ENCODE measurements at regions not wholly inside any gene's neighbourhood (a gene's known extent, or its start where the extent isn't known, plus 50 kb on each side); places are given as distances from the start of the nearest gene placed in this dataset.

DNA sequence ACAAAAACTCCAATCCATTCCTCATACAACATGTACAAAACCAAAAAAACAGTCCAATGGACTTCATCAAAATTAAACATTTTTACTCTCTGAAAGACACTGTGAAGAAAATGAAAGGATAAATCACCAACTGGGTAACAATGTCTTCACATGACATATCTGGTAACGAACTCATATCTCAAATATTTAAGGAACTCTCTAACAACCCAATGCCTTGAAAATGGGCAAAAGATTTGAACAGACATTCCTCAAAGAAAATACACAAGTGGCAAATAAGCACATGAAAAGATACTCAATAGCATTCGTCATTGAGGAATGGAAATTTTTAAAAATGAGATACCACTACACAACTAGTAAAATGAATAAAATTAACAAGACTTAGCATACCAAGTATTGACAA lies 198.7 kb upstream of the RASSF8 start:
- Histone ChIP-seq H3K27me3 (ENCODE audit: control insufficient read depth, insufficient read depth, low read length) (no peaks in the 10 kb centered on the region), H3K4me1 (ENCODE audit: control insufficient read depth, low read depth, low read length) (peaks cover 3% of the 10 kb centered on the region), H3K9me3 (ENCODE audit: control insufficient read depth, low read depth, low read length) (no peaks in the 10 kb centered on the region), H3K4me3 (ENCODE audit: low read length) (no peak overlapping the region), H3K9ac (ENCODE audit: low read length) (no peak overlapping the region), H3K36me3 (ENCODE audit: control insufficient read depth, low read depth, low read length) (no peaks in the 10 kb centered on the region), H3K27ac (ENCODE audit: low read length) (no peak overlapping the region)

DNA sequence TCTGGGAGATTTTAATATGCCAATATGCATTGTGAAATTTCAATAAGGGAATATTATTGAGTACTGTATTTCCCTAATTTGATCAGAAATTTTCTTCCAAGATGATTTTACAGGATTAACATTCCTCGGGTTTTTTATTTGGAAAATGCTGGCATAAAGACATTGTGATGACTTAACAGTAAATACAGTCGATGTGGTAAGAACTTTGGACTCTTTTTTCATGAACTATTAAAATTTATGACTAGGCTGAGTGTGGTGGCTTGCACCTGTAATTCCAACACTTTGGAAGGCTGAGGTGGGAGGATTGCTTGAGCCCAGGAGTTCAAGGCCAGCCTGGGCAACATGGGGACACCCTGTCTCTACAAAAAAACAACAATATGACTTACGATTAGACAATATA lies 197.1 kb upstream of the RASSF8 start:
- no peak overlapping the region for H3K9ac ChIP-seq (ENCODE audit: low read length)
- H3K36me3 ChIP-seq (ENCODE audit: control insufficient read depth, low read depth, low read length), result no peaks in the 10 kb centered on the region
- no peak overlapping the region for H3K27ac ChIP-seq (ENCODE audit: low read length)
- H3K9me3 ChIP-seq (ENCODE audit: control insufficient read depth, low read depth, low read length), result no peaks in the 10 kb centered on the region
- no peak overlapping the region for H3K4me3 ChIP-seq (ENCODE audit: low read length)
- no peaks in the 10 kb centered on the region for H3K27me3 ChIP-seq (ENCODE audit: control insufficient read depth, insufficient read depth, low read length)
- no peaks in the 10 kb centered on the region for H3K4me1 ChIP-seq (ENCODE audit: control insufficient read depth, low read depth, low read length)

DNA sequence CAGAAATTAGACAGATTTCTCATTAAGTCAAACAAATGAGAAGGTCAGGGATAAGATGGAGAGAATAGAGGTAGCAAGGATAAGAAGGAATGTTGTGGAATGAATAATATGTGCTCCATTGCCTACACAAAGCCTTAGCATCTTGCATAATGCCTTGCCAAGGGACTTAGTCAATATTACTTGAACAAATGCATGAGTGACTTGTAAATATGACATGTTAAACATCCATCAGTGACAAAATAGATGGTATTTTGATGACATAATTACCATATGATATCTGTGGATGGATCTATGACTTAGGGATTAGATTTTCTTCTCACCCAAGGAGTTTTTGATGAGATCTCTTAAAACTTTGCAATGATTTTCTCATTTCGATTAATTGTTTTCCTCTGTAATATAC lies 194.1 kb upstream of the RASSF8 start:
- Histone ChIP-seq H3K9me3 (ENCODE audit: control insufficient read depth, low read depth, low read length) (no peaks in the 10 kb centered on the region), H3K27me3 (ENCODE audit: control insufficient read depth, insufficient read depth, low read length) (no peaks in the 10 kb centered on the region), H3K36me3 (ENCODE audit: control insufficient read depth, low read depth, low read length) (no peaks in the 10 kb centered on the region), H3K9ac (ENCODE audit: low read length) (no peak overlapping the region), H3K27ac (ENCODE audit: low read length) (no peak overlapping the region), H3K4me1 (ENCODE audit: control insufficient read depth, low read depth, low read length) (no peaks in the 10 kb centered on the region), H3K4me3 (ENCODE audit: low read length) (no peak overlapping the region)

DNA sequence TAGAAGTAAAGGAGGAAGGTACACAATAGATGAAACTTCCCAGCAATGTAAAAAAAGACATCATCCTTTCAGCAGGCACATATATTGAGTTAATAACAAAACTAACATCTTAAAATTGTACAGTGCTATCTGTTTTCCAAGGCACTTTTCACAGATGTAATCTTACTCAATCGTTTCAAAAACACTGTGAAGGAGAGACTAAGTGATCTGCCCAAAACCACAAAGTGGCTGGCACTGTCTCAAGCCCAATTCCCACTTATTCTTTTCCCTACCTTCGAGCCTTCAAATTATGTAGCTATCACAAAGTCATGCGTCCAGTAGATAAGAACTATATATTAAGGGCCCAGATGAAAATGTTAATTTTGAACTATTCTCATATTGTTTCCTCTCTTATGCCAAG lies 193.6 kb upstream of the RASSF8 start:
- Histone ChIP-seq H3K9me3 (ENCODE audit: control insufficient read depth, low read depth, low read length) (no peaks in the 10 kb centered on the region), H3K27me3 (ENCODE audit: control insufficient read depth, insufficient read depth, low read length) (no peaks in the 10 kb centered on the region), H3K27ac (ENCODE audit: low read length) (no peak overlapping the region), H3K9ac (ENCODE audit: low read length) (no peak overlapping the region), H3K4me3 (ENCODE audit: low read length) (no peak overlapping the region), H3K4me1 (ENCODE audit: control insufficient read depth, low read depth, low read length) (no peaks in the 10 kb centered on the region), H3K36me3 (ENCODE audit: control insufficient read depth, low read depth, low read length) (no peaks in the 10 kb centered on the region)

- H3K27ac ChIP-seq (ENCODE audit: low read length), result no peak overlapping the region
- H3K36me3 ChIP-seq (ENCODE audit: control insufficient read depth, low read depth, low read length), result no peaks in the 10 kb centered on the region
- H3K9me3 ChIP-seq (ENCODE audit: control insufficient read depth, low read depth, low read length), result no peaks in the 10 kb centered on the region
- H3K4me1 ChIP-seq (ENCODE audit: control insufficient read depth, low read depth, low read length), result no peaks in the 10 kb centered on the region
- no peak overlapping the region for H3K4me3 ChIP-seq (ENCODE audit: low read length)
- no peaks in the 10 kb centered on the region for H3K27me3 ChIP-seq (ENCODE audit: control insufficient read depth, insufficient read depth, low read length)
- H3K9ac ChIP-seq (ENCODE audit: low read length), result no peak overlapping the region
These were observed 190.9 kb upstream of the RASSF8 start for GRCh38 chr12:25767606-25768005.

- H3K9ac ChIP-seq (ENCODE audit: low read length), result no peak overlapping the region
- H3K36me3 ChIP-seq (ENCODE audit: control insufficient read depth, low read depth, low read length), result no peaks in the 10 kb centered on the region
- no peaks in the 10 kb centered on the region for H3K4me1 ChIP-seq (ENCODE audit: control insufficient read depth, low read depth, low read length)
- H3K27me3 ChIP-seq (ENCODE audit: control insufficient read depth, insufficient read depth, low read length), result no peaks in the 10 kb centered on the region
- no peak overlapping the region for H3K27ac ChIP-seq (ENCODE audit: low read length)
- no peak overlapping the region for H3K4me3 ChIP-seq (ENCODE audit: low read length)
- no peaks in the 10 kb centered on the region for H3K9me3 ChIP-seq (ENCODE audit: control insufficient read depth, low read depth, low read length)
These were observed 190.3 kb upstream of the RASSF8 start for GRCh38 chr12:25768151-25768550.

- Histone ChIP-seq H3K4me3 (ENCODE audit: low read length) (no peak overlapping the region), H3K27me3 (ENCODE audit: control insufficient read depth, insufficient read depth, low read length) (no peaks in the 10 kb centered on the region), H3K36me3 (ENCODE audit: control insufficient read depth, low read depth, low read length) (no peaks in the 10 kb centered on the region), H3K9ac (ENCODE audit: low read length) (no peak overlapping the region), H3K27ac (ENCODE audit: low read length) (no peak overlapping the region), H3K9me3 (ENCODE audit: control insufficient read depth, low read depth, low read length) (no peaks in the 10 kb centered on the region), H3K4me1 (ENCODE audit: control insufficient read depth, low read depth, low read length) (no peaks in the 10 kb centered on the region)
These were observed 189.2 kb upstream of the RASSF8 start for GRCh38 chr12:25769082-25769945.

DNA sequence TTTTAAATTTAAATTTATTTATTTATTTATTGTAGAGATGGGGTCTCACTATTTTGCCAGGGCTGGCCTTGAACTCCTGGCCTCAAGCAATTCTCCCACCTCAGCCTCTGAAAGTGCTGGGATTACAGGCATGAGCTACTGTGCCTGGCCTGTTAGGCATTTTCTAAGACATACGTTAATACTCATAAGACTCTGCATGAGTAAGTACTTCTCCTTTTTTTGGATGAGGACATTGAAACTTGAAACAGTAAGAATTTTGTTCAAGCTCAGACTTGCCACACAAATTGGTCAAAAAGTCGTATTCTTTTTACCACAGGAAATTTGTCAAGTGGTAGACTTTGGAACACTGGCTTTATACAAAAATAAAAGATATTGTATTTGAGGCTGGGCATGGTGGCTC lies 187.4 kb upstream of the RASSF8 start:
- Histone ChIP-seq H3K4me3 (ENCODE audit: low read length) (no peak overlapping the region), H3K4me1 (ENCODE audit: control insufficient read depth, low read depth, low read length) (no peaks in the 10 kb centered on the region), H3K27me3 (ENCODE audit: control insufficient read depth, insufficient read depth, low read length) (no peaks in the 10 kb centered on the region), H3K36me3 (ENCODE audit: control insufficient read depth, low read depth, low read length) (no peaks in the 10 kb centered on the region), H3K27ac (ENCODE audit: low read length) (no peak overlapping the region), H3K9me3 (ENCODE audit: control insufficient read depth, low read depth, low read length) (no peaks in the 10 kb centered on the region), H3K9ac (ENCODE audit: low read length) (no peak overlapping the region)

DNA sequence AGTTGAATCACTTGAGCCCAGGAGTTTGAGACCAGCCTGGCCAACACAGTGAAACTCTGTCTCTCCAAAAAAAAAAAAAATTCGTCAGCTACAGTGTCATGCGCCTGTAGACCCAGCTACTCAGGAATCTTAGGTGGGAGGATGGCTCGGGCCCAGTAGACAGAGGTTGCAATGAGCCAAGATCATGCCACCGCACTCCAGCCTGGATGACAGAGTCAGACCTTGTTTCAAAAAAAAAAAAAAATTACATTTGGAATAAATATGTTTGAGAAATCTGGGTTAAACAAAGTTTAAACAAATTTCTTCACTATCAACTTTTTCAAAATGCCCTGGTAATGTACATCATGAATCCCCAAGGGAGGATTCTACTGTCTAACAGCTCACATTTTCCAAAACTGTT lies 187.0 kb upstream of the RASSF8 start:
- Histone ChIP-seq H3K9me3 (ENCODE audit: control insufficient read depth, low read depth, low read length) (no peaks in the 10 kb centered on the region), H3K4me3 (ENCODE audit: low read length) (no peak overlapping the region), H3K9ac (ENCODE audit: low read length) (no peak overlapping the region), H3K27ac (ENCODE audit: low read length) (no peak overlapping the region), H3K36me3 (ENCODE audit: control insufficient read depth, low read depth, low read length) (no peaks in the 10 kb centered on the region), H3K4me1 (ENCODE audit: control insufficient read depth, low read depth, low read length) (no peaks in the 10 kb centered on the region), H3K27me3 (ENCODE audit: control insufficient read depth, insufficient read depth, low read length) (no peaks in the 10 kb centered on the region)

- H3K27ac ChIP-seq (ENCODE audit: low read length), result no peak overlapping the region
- no peak overlapping the region for H3K9ac ChIP-seq (ENCODE audit: low read length)
- no peaks in the 10 kb centered on the region for H3K4me1 ChIP-seq (ENCODE audit: control insufficient read depth, low read depth, low read length)
- H3K36me3 ChIP-seq (ENCODE audit: control insufficient read depth, low read depth, low read length), result no peaks in the 10 kb centered on the region
- H3K9me3 ChIP-seq (ENCODE audit: control insufficient read depth, low read depth, low read length), result no peaks in the 10 kb centered on the region
- no peaks in the 10 kb centered on the region for H3K27me3 ChIP-seq (ENCODE audit: control insufficient read depth, insufficient read depth, low read length)
- H3K4me3 ChIP-seq (ENCODE audit: low read length), result no peak overlapping the region
These were observed 182.5 kb upstream of the RASSF8 start for GRCh38 chr12:25775968-25776367.

- H3K4me1 ChIP-seq (ENCODE audit: control insufficient read depth, low read depth, low read length), result no peaks in the 10 kb centered on the region
- no peak overlapping the region for H3K4me3 ChIP-seq (ENCODE audit: low read length)
- H3K9me3 ChIP-seq (ENCODE audit: control insufficient read depth, low read depth, low read length), result no peaks in the 10 kb centered on the region
- H3K36me3 ChIP-seq (ENCODE audit: control insufficient read depth, low read depth, low read length), result no peaks in the 10 kb centered on the region
- H3K27me3 ChIP-seq (ENCODE audit: control insufficient read depth, insufficient read depth, low read length), result no peaks in the 10 kb centered on the region
- no peak overlapping the region for H3K27ac ChIP-seq (ENCODE audit: low read length)
- no peak overlapping the region for H3K9ac ChIP-seq (ENCODE audit: low read length)
These were observed 177.7 kb upstream of the RASSF8 start for GRCh38 chr12:25780771-25781170.

DNA sequence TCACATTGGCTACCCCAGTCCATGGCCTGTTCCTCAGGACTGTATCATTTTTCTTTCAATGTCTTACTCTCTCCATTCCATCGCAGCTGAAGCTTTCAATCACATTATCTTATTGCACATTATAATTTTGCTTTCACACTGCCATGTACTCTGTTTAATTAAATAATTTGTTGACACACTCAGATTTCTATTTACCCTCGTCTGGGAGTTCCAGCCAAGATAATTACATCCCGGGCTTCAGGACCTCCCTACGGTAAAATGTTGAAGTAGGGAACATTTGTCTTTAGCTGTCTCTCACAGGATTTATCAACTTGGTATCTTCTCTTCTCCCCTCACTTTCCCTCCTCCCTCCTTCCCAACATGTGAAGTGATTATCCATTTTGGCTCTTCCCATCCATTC lies 177.2 kb upstream of the RASSF8 start:
- no peaks in the 10 kb centered on the region for H3K36me3 ChIP-seq (ENCODE audit: control insufficient read depth, low read depth, low read length)
- H3K9ac ChIP-seq (ENCODE audit: low read length), result no peak overlapping the region
- no peak overlapping the region for H3K4me3 ChIP-seq (ENCODE audit: low read length)
- H3K9me3 ChIP-seq (ENCODE audit: control insufficient read depth, low read depth, low read length), result no peaks in the 10 kb centered on the region
- no peak overlapping the region for H3K27ac ChIP-seq (ENCODE audit: low read length)
- H3K27me3 ChIP-seq (ENCODE audit: control insufficient read depth, insufficient read depth, low read length), result no peaks in the 10 kb centered on the region
- H3K4me1 ChIP-seq (ENCODE audit: control insufficient read depth, low read depth, low read length), result no peaks in the 10 kb centered on the region
